ENCODE measurements at regions not wholly inside any gene's neighbourhood (a gene's known extent, or its start where the extent isn't known, plus 50 kb on each side); places are given as distances from the start of the nearest gene placed in this dataset.

DNA sequence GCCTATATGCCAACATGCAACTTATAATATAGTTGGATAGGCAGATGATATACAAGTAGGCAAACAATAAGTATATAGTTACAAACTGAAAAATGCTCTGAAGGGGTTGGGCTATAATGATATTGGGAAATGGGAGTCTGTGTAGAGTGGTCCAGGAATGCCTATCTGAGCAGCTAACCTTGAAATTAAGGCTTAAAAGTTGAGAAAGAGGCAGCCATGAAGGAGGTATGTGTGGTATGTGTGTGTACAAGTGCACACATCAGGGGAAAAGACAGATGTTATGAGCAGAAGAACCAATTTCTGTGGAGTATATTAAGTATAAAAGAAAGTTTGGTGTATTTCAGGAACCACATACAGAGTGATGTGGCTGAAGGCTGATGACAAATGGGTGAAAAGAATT, 154.9 kb upstream of the PAPPA start:
- Histone ChIP-seq H2AFZ (ENCODE audit: low read depth, low read length) (no peak overlapping the region), H3K79me2 (ENCODE audit: insufficient read depth, low read length) (no peaks in the 10 kb centered on the region), H3K4me1 (ENCODE audit: insufficient read depth, low read length) (no peaks in the 10 kb centered on the region), H3K9ac (ENCODE audit: low read depth, low read length) (no peak overlapping the region), H4K20me1 (ENCODE audit: insufficient read depth, low read length) (no peaks in the 10 kb centered on the region), H3K4me3 (ENCODE audit: low read depth in 1 of 2, low read length in 2 of 2) (no peak overlapping the region), H3K36me3 (ENCODE audit: insufficient read depth, low read length) (no peaks in the 10 kb centered on the region), H3K9me3 (ENCODE audit: insufficient read depth, low read length, severe bottlenecking) (no peaks in the 10 kb centered on the region), H3K27me3 (ENCODE audit: insufficient read depth, low read length, poor library complexity) (no peaks in the 10 kb centered on the region), H3K4me2 (ENCODE audit: insufficient read depth, low read length) (no peak overlapping the region), H3K27ac (ENCODE audit: low read length) (no peak overlapping the region)
- DNase-seq (no peak), ATAC-seq (ENCODE audit: insufficient read depth, low read depth) (no peak)
- TF ChIP-seq, protein P1, sequence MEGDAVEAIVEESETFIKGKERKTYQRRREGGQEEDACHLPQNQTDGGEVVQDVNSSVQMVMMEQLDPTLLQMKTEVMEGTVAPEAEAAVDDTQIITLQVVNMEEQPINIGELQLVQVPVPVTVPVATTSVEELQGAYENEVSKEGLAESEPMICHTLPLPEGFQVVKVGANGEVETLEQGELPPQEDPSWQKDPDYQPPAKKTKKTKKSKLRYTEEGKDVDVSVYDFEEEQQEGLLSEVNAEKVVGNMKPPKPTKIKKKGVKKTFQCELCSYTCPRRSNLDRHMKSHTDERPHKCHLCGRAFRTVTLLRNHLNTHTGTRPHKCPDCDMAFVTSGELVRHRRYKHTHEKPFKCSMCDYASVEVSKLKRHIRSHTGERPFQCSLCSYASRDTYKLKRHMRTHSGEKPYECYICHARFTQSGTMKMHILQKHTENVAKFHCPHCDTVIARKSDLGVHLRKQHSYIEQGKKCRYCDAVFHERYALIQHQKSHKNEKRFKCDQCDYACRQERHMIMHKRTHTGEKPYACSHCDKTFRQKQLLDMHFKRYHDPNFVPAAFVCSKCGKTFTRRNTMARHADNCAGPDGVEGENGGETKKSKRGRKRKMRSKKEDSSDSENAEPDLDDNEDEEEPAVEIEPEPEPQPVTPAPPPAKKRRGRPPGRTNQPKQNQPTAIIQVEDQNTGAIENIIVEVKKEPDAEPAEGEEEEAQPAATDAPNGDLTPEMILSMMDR (IDR thresholded peaks at IDR 0.05; ENCODE audit: borderline replicate concordance, extremely low read depth, low read length, poor library complexity, severe bottlenecking) = no peak
- TF ChIP-seq EZH2 (IDR thresholded peaks at IDR 0.05; ENCODE audit: borderline replicate concordance, low read depth, low read length, severe bottlenecking) = no peak

GRCh38 chr9:115999498-115999897, 154.1 kb upstream of the PAPPA start:
- Histone ChIP-seq H3K79me2 (ENCODE audit: insufficient read depth, low read length) (no peaks in the 10 kb centered on the region), H3K4me3 (ENCODE audit: low read depth in 1 of 2, low read length in 2 of 2) (no peak overlapping the region), H3K4me2 (ENCODE audit: insufficient read depth, low read length) (no peak overlapping the region), H3K9ac (ENCODE audit: low read depth, low read length) (no peak overlapping the region), H3K4me1 (ENCODE audit: insufficient read depth, low read length) (no peaks in the 10 kb centered on the region), H3K27ac (ENCODE audit: low read length) (no peak overlapping the region), H3K9me3 (ENCODE audit: insufficient read depth, low read length, severe bottlenecking) (no peaks in the 10 kb centered on the region), H2AFZ (ENCODE audit: low read depth, low read length) (no peak overlapping the region), H4K20me1 (ENCODE audit: insufficient read depth, low read length) (no peaks in the 10 kb centered on the region), H3K36me3 (ENCODE audit: insufficient read depth, low read length) (no peaks in the 10 kb centered on the region), H3K27me3 (ENCODE audit: insufficient read depth, low read length, poor library complexity) (no peaks in the 10 kb centered on the region)
- ATAC-seq (ENCODE audit: insufficient read depth, low read depth) (no peak), DNase-seq (no peak)
- TF ChIP-seq, protein P1 (IDR thresholded peaks at IDR 0.05; ENCODE audit: borderline replicate concordance, extremely low read depth, low read length, poor library complexity, severe bottlenecking) = no peak
- TF ChIP-seq EZH2 (IDR thresholded peaks at IDR 0.05; ENCODE audit: borderline replicate concordance, low read depth, low read length, severe bottlenecking) = no peak

GRCh38 chr9:116000748-116001329, 152.8 kb upstream of the PAPPA start:
- ATAC-seq (ENCODE audit: insufficient read depth, low read depth) = 0 out of 3 replicates have a peak, but pooled peaks have one; percentile 62
- H2AFZ ChIP-seq (ENCODE audit: low read depth, low read length) = no peak overlapping the region
- peak; percentile 7 for DNase-seq
- H3K36me3 ChIP-seq (ENCODE audit: insufficient read depth, low read length) = no peaks in the 10 kb centered on the region
- no peaks in the 10 kb centered on the region for H3K27me3 ChIP-seq (ENCODE audit: insufficient read depth, low read length, poor library complexity)
- H3K9me3 ChIP-seq (ENCODE audit: insufficient read depth, low read length, severe bottlenecking) = no peaks in the 10 kb centered on the region
- no peaks in the 10 kb centered on the region for H3K4me1 ChIP-seq (ENCODE audit: insufficient read depth, low read length)
- no peak overlapping the region for H3K4me2 ChIP-seq (ENCODE audit: insufficient read depth, low read length)
- H3K27ac ChIP-seq (ENCODE audit: low read length) = no peak overlapping the region
- TF ChIP-seq, protein P1 (IDR thresholded peaks at IDR 0.05; ENCODE audit: borderline replicate concordance, extremely low read depth, low read length, poor library complexity, severe bottlenecking) = peak; percentile 50
- no peak for TF ChIP-seq EZH2 (IDR thresholded peaks at IDR 0.05; ENCODE audit: borderline replicate concordance, low read depth, low read length, severe bottlenecking)
- H4K20me1 ChIP-seq (ENCODE audit: insufficient read depth, low read length) = no peaks in the 10 kb centered on the region
- no peak overlapping the region for H3K4me3 ChIP-seq (ENCODE audit: low read depth in 1 of 2, low read length in 2 of 2)
- no peaks in the 10 kb centered on the region for H3K79me2 ChIP-seq (ENCODE audit: insufficient read depth, low read length)
- no peak overlapping the region for H3K9ac ChIP-seq (ENCODE audit: low read depth, low read length)

All from DND-41 (cell line).